ENCODE measurements at regions not wholly inside any gene's neighbourhood (a gene's known extent, or its start where the extent isn't known, plus 50 kb on each side); places are given as distances from the start of the nearest gene placed in this dataset.

GRCh38 chr16:65178151-65178550, 56.3 kb upstream of the CDH11 start:
- no peak for TF ChIP-seq CTCF (conservative IDR thresholded peaks at IDR 0.05; ENCODE audit: low read depth, low read length)
- TF ChIP-seq CHD1 (IDR thresholded peaks at IDR 0.05; ENCODE audit: low read depth, low read length): no peak
- TF ChIP-seq USF2 (IDR thresholded peaks at IDR 0.05; ENCODE audit: low read depth, low read length): no peak
- TF ChIP-seq RFX5 (IDR thresholded peaks at IDR 0.05; ENCODE audit: low read depth, low read length): no peak
- TF ChIP-seq SMC3 (IDR thresholded peaks at IDR 0.05; ENCODE audit: low read depth, low read length): no peak
- TF ChIP-seq CEBPB (IDR thresholded peaks at IDR 0.05; ENCODE audit: low read depth, low read length): no peak
- TF ChIP-seq POLR2A (IDR thresholded peaks at IDR 0.05; ENCODE audit: low read depth, low read length): no peak
- TF ChIP-seq RAD21 (IDR thresholded peaks at IDR 0.05; ENCODE audit: low read length): no peak
- TF ChIP-seq FOS (IDR thresholded peaks at IDR 0.05; ENCODE audit: low read depth, low read length): no peak
- no peak for TF ChIP-seq MXI1 (IDR thresholded peaks at IDR 0.05; ENCODE audit: borderline replicate concordance, low read depth, low read length)
- TF ChIP-seq ELK1 (IDR thresholded peaks at IDR 0.05; ENCODE audit: borderline replicate concordance, low read depth, low read length): no peak
- no peak for TF ChIP-seq MAZ (IDR thresholded peaks at IDR 0.05; ENCODE audit: borderline replicate concordance, low read depth, low read length)
- no peak for TF ChIP-seq BHLHE40 (IDR thresholded peaks at IDR 0.05; ENCODE audit: low read depth, low read length)
